ENCODE measurements at regions not wholly inside any gene's neighbourhood (a gene's known extent, or its start where the extent isn't known, plus 50 kb on each side); places are given as distances from the start of the nearest gene placed in this dataset.

GRCh38 chr4:183763990-183764754 lies 105.1 kb downstream of the TRAPPC11 start:
- no peak for DNase-seq

- peak; percentile 78 for DNase-seq
Measured at GRCh38 chr4:183765251-183765911, 106.3 kb downstream of the TRAPPC11 start.

- DNase-seq, result no peak
Measured at GRCh38 chr4:183766140-183766539, 107.0 kb downstream of the TRAPPC11 start.

GRCh38 chr4:183770906-183771305 lies 111.8 kb downstream of the TRAPPC11 start:
- no peak for DNase-seq

- DNase-seq, result no peak
Measured at GRCh38 chr4:183772361-183772760, 113.3 kb downstream of the TRAPPC11 start.

- DNase-seq, result no peak
Measured at GRCh38 chr4:183773790-183774189, 114.7 kb downstream of the TRAPPC11 start.

- no peak for DNase-seq
Measured at GRCh38 chr4:183783306-183783705, 121.8 kb upstream of the STOX2 start.

- peak; percentile 63 for DNase-seq
Measured at GRCh38 chr4:183783991-183784553, 121.0 kb upstream of the STOX2 start.

GRCh38 chr4:183788308-183788905 lies 116.7 kb upstream of the STOX2 start:
- DNase-seq, result no peak

GRCh38 chr4:183789657-183790056 lies 115.5 kb upstream of the STOX2 start:
- DNase-seq, result no peak

- no peak for DNase-seq
Measured at GRCh38 chr4:183790661-183791060, 114.4 kb upstream of the STOX2 start.

- peak; percentile 44 for DNase-seq
Measured at GRCh38 chr4:183797011-183797444, 108.1 kb upstream of the STOX2 start.

GRCh38 chr4:183797445-183798300 lies 107.4 kb upstream of the STOX2 start:
- peak; percentile 56 for DNase-seq

GRCh38 chr4:183798301-183799253 lies 106.5 kb upstream of the STOX2 start:
- DNase-seq, result no peak

GRCh38 chr4:183801457-183802165 lies 103.5 kb upstream of the STOX2 start:
- DNase-seq, result no peak

- no peak for DNase-seq
Measured at GRCh38 chr4:183806341-183806740, 98.8 kb upstream of the STOX2 start.

- DNase-seq, result no peak
Measured at GRCh38 chr4:183807420-183808096, 97.5 kb upstream of the STOX2 start.

- DNase-seq, result no peak
Measured at GRCh38 chr4:183808097-183808456, 97.0 kb upstream of the STOX2 start.

GRCh38 chr4:183812567-183812966 lies 92.5 kb upstream of the STOX2 start:
- no peak for DNase-seq

- DNase-seq, result no peak
Measured at GRCh38 chr4:183814461-183814860, 90.6 kb upstream of the STOX2 start.
